ENCODE measurements at regions not wholly inside any gene's neighbourhood (a gene's known extent, or its start where the extent isn't known, plus 50 kb on each side); places are given as distances from the start of the nearest gene placed in this dataset.

DNA sequence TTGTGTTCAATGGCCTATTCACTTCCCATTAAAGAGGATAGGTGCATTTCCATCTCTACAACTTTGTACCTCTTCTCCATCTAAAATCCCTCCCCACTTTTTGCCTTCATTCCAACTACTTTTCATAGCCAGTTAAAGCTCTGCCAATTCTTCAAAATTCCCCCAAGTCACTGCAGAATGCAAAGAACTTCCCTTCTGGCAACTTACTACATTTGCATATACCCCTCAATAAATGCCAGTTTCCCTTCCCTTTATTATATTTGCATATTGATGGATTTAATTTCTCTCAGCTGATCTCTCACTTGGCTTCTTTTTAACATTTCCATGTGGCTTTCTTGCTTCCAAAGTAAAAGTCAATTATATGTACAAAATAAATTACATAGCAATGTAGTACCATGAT, 393.4 kb downstream of the HACE1 start:
- no peak for TF ChIP-seq EP300 (IDR thresholded peaks at IDR 0.05; ENCODE audit: borderline replicate concordance)
- no peak for TF ChIP-seq TAF1 (IDR thresholded peaks at IDR 0.05; ENCODE audit: low read depth)
- TF ChIP-seq, protein P1, sequence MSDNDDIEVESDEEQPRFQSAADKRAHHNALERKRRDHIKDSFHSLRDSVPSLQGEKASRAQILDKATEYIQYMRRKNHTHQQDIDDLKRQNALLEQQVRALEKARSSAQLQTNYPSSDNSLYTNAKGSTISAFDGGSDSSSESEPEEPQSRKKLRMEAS (IDR thresholded peaks at IDR 0.05) = no peak
- TF ChIP-seq, protein P2, sequence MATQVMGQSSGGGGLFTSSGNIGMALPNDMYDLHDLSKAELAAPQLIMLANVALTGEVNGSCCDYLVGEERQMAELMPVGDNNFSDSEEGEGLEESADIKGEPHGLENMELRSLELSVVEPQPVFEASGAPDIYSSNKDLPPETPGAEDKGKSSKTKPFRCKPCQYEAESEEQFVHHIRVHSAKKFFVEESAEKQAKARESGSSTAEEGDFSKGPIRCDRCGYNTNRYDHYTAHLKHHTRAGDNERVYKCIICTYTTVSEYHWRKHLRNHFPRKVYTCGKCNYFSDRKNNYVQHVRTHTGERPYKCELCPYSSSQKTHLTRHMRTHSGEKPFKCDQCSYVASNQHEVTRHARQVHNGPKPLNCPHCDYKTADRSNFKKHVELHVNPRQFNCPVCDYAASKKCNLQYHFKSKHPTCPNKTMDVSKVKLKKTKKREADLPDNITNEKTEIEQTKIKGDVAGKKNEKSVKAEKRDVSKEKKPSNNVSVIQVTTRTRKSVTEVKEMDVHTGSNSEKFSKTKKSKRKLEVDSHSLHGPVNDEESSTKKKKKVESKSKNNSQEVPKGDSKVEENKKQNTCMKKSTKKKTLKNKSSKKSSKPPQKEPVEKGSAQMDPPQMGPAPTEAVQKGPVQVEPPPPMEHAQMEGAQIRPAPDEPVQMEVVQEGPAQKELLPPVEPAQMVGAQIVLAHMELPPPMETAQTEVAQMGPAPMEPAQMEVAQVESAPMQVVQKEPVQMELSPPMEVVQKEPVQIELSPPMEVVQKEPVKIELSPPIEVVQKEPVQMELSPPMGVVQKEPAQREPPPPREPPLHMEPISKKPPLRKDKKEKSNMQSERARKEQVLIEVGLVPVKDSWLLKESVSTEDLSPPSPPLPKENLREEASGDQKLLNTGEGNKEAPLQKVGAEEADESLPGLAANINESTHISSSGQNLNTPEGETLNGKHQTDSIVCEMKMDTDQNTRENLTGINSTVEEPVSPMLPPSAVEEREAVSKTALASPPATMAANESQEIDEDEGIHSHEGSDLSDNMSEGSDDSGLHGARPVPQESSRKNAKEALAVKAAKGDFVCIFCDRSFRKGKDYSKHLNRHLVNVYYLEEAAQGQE (IDR thresholded peaks at IDR 0.05; ENCODE audit: low read depth) = no peak
- TF ChIP-seq RAD21 (IDR thresholded peaks at IDR 0.05; ENCODE audit: low read depth) = no peak
- no peak for TF ChIP-seq YY1 (IDR thresholded peaks at IDR 0.05; ENCODE audit: low read depth)
- no peak for TF ChIP-seq CREB1 (IDR thresholded peaks at IDR 0.05; ENCODE audit: low read depth)
- TF ChIP-seq NFIC (IDR thresholded peaks at IDR 0.05) = no peak
- no peak for TF ChIP-seq ZBTB7A (IDR thresholded peaks at IDR 0.05; ENCODE audit: low read depth)
- no peak for TF ChIP-seq TEAD4 (IDR thresholded peaks at IDR 0.05)
- TF ChIP-seq TCF12 (IDR thresholded peaks at IDR 0.05; ENCODE audit: low read depth) = no peak

Data from Ishikawa (cell line).